HepG2 (cell line): ENCODE measurements at regions not wholly inside any gene's neighbourhood (a gene's known extent, or its start where the extent isn't known, plus 50 kb on each side); places are given as distances from the start of the nearest gene placed in this dataset.

Source experiments
- ATAC-seq: fragments of 200-7000 bp; cut with Tn5 transposase; 3 replicates; pipeline ENCODE4 v1.9.1; 2020; ENCODE audit warnings: mild to moderate bottlenecking, moderate library complexity
- BruUV-seq: library from RNA; stranded (reverse); fragments of 400-500 nt; replicated peaks from 2 replicates; lab custom pipeline; 2021; lab: Mats Ljungman, UMichigan
- CTCF ChIA-PET: fragments of 300-600 bp; formaldehyde crosslinking; extraction: SDS; loops from one replicate; lab custom pipeline; 2021; ENCODE audit warnings: low total read pairs, inconsistent platforms, low intra/inter-chr PET ratio; lab: Yijun Ruan, JAX
- POLR2A ChIA-PET: fragments of 350-600 bp; sonication (Branson Sonifier 250); formaldehyde crosslinking; loops from one replicate; lab custom pipeline; 2020; ENCODE audit warnings: antibody characterized with exemption, inconsistent platforms; lab: Yijun Ruan, JAX
- DNase-seq: peaks from one replicate; pipeline ENCODE4 v3.0.0-alpha.2; 2015; ENCODE audit warnings: low spot score
- FAIRE-seq: peaks from 3 replicates; lab custom pipeline; 2011; peaks lifted over from hg19 to GRCh38; lab: Jason Lieb, UNC
- H2AFZ ChIP-seq: one replicate; pipeline ENCODE4 v1.6.1; 2011; ENCODE audit warnings: low read length, inconsistent platforms
- H3K27ac ChIP-seq: fragments of 300-600 bp; 3 replicates; pipeline ENCODE4 v1.8.0; 2011; ENCODE audit warnings: mixed run types, mild to moderate bottlenecking, mixed read lengths, low read length, inconsistent platforms; ENCODE audit not compliant: insufficient read depth; ENCODE audit errors: extremely low read length
- H3K27me3 ChIP-seq, 2 experiments: fragments of 200-600 bp in 1 of 2; 2 replicates in 1 of 2; 3 replicates in 1 of 2; pipeline versions ENCODE4 v1.6.0 to v1.8.0; 2011; ENCODE audit warnings: low read length in 2 of 2, mild to moderate bottlenecking in 2 of 2, moderate library complexity in 2 of 2, inconsistent platforms in 1 of 2; ENCODE audit not compliant: insufficient read depth in 2 of 2, control insufficient read depth in 1 of 2
- H3K36me3 ChIP-seq, 2 experiments: fragments of 200-600 bp in 1 of 2; replicated peaks in 1 of 2; 2 replicates in 1 of 2; 3 replicates in 1 of 2; pipeline versions ENCODE4 v1.5.1 to v1.8.0; 2011; ENCODE audit warnings: low read length in 2 of 2, inconsistent platforms in 1 of 2; ENCODE audit not compliant: insufficient read depth in 2 of 2, control insufficient read depth in 1 of 2
- H3K4me1 ChIP-seq: 2 replicates; pipeline ENCODE4 v1.5.1; 2012; ENCODE audit warnings: low read length, inconsistent platforms; ENCODE audit not compliant: insufficient read depth
- H3K4me2 ChIP-seq: 2 replicates; pipeline ENCODE4 v1.6.0; 2011; ENCODE audit warnings: low read depth, low read length, inconsistent platforms
- H3K4me3 ChIP-seq, 3 experiments: fragments of 200-600 bp in 1 of 3; sonication (generic), shearing (Covaris generic) in 1 of 3; replicated peaks in 1 of 3; 2 replicates each; pipeline ENCODE4 v1.5.1; 2011 to 2016; ENCODE audit warnings: low read length in 3 of 3, inconsistent platforms in 2 of 3, low read depth in 2 of 3, mild to moderate bottlenecking in 2 of 3, control low read depth in 1 of 3, mixed read lengths in 1 of 3; ENCODE audit not compliant: insufficient read depth in 1 of 3
- H3K79me2 ChIP-seq: one replicate; pipeline ENCODE4 v1.6.1; 2011; ENCODE audit warnings: low read length, inconsistent platforms; ENCODE audit not compliant: insufficient read depth
- H3K9ac ChIP-seq: 2 replicates; pipeline ENCODE4 v1.6.0; 2011; ENCODE audit warnings: mild to moderate bottlenecking, low read depth, low read length, inconsistent platforms; ENCODE audit not compliant: insufficient read depth
- H3K9me3 ChIP-seq: 2 replicates; pipeline ENCODE4 v1.5.1; 2012; ENCODE audit warnings: mild to moderate bottlenecking, low read length
- H4K20me1 ChIP-seq: 2 replicates; pipeline ENCODE4 v1.6.0; 2011; ENCODE audit warnings: inconsistent platforms, mild to moderate bottlenecking, low read length, moderate library complexity; ENCODE audit not compliant: insufficient read depth
- ARID2 ChIP-seq: sonication (generic); formaldehyde crosslinking; IDR thresholded peaks from 2 replicates; pipeline ENCODE4 v1.8.1; 2022; ENCODE audit warnings: mild to moderate bottlenecking, missing genetic modification reagents, borderline replicate concordance
- ATF1 ChIP-seq: IDR thresholded peaks from 2 replicates; pipeline ENCODE4 v1.6.1; 2016; ENCODE audit warnings: mild to moderate bottlenecking, control low read depth
- ATM ChIP-seq: fragments of 450-650 bp; IDR thresholded peaks from 2 replicates; pipeline ENCODE4 v1.7.1; 2017; ENCODE audit warnings: mild to moderate bottlenecking, borderline replicate concordance
- BCL3 ChIP-seq: sonication (generic); formaldehyde crosslinking; IDR thresholded peaks from 2 replicates; pipeline ENCODE4 v1.5.1; 2020; ENCODE audit warnings: mild to moderate bottlenecking, missing genetic modification reagents, moderate library complexity
- GPN1 ChIP-seq: sonication (generic); formaldehyde crosslinking; IDR thresholded peaks from 2 replicates; pipeline ENCODE4 v1.5.1; 2020; ENCODE audit warnings: missing genetic modification reagents, borderline replicate concordance
- HNF4A ChIP-seq: sonication (generic); formaldehyde crosslinking; IDR thresholded peaks from 2 replicates; pipeline ENCODE4 v1.4.0; 2020; ENCODE audit warnings: missing genetic modification reagents
- KAT2B ChIP-seq: fragments of 150-350 bp; IDR thresholded peaks from 2 replicates; pipeline ENCODE4 v1.6.1; 2014; ENCODE audit warnings: low read depth, low read length, borderline replicate concordance
- MED13 ChIP-seq: sonication (generic); formaldehyde crosslinking; IDR thresholded peaks from 2 replicates; pipeline ENCODE4 v1.5.0; 2020; ENCODE audit warnings: missing genetic modification reagents
- NR0B2 ChIP-seq: sonication (generic); formaldehyde crosslinking; IDR thresholded peaks from 2 replicates; pipeline ENCODE4 v1.4.0; 2020; ENCODE audit warnings: mild to moderate bottlenecking, missing genetic modification reagents
- PHF20 ChIP-seq: sonication (generic); formaldehyde crosslinking; IDR thresholded peaks from 2 replicates; pipeline ENCODE4 v1.5.0; 2020; ENCODE audit warnings: mild to moderate bottlenecking, missing genetic modification reagents
- PREB ChIP-seq: sonication (generic); formaldehyde crosslinking; IDR thresholded peaks from 2 replicates; pipeline ENCODE4 v1.4.0; 2020; ENCODE audit warnings: missing genetic modification reagents
- ZBTB21 ChIP-seq: sonication (generic); formaldehyde crosslinking; IDR thresholded peaks from 2 replicates; pipeline ENCODE4 v1.4.0; 2020; ENCODE audit warnings: missing genetic modification reagents
- ZMAT5 ChIP-seq: sonication (generic); formaldehyde crosslinking; IDR thresholded peaks from 2 replicates; pipeline ENCODE4 v1.5.0; 2020; ENCODE audit warnings: mild to moderate bottlenecking, low read depth, missing genetic modification reagents, borderline replicate concordance
- ZNF207 ChIP-seq: fragments of 450-650 bp; IDR thresholded peaks from 2 replicates; pipeline ENCODE4 v1.6.1; 2016; ENCODE audit warnings: antibody characterized with exemption, borderline replicate concordance
- ZNF574 ChIP-seq: sonication (generic); formaldehyde crosslinking; IDR thresholded peaks from 2 replicates; pipeline ENCODE4 v1.4.0; 2020; ENCODE audit warnings: missing genetic modification reagents
- ZNF670 ChIP-seq: sonication (generic); formaldehyde crosslinking; IDR thresholded peaks from 2 replicates; pipeline ENCODE4 v1.8.0; 2022; ENCODE audit warnings: mild to moderate bottlenecking, missing genetic modification reagents, borderline replicate concordance
- ZNF773 ChIP-seq: sonication (generic); formaldehyde crosslinking; IDR thresholded peaks from 2 replicates; pipeline ENCODE4 v1.4.0; 2020; ENCODE audit warnings: missing genetic modification reagents, borderline replicate concordance
- ZSCAN5A ChIP-seq: sonication (generic); formaldehyde crosslinking; IDR thresholded peaks from 2 replicates; pipeline ENCODE4 v1.8.0; 2022; ENCODE audit warnings: mild to moderate bottlenecking, missing genetic modification reagents, borderline replicate concordance
- WGBS: methylation state at CpG from one replicate; pipeline ENCODE4 v1.1.6; 2017; ENCODE audit warnings: low lambda C conversion rate; 5-methylcytosine and 5-hydroxymethylcytosine counted together
- in situ Hi-C: cut with HindIII; loops from 2 replicates; pipeline ENCODE4 v1.10.0; 2017; ENCODE audit warnings: low pct_unique_long_range_greater_than_20kb; ENCODE audit not compliant: extremely low pct_ligation_motif_present
- intact Hi-C: fragments of 100-400 bp; cut with micrococcal nuclease; formaldehyde crosslinking; loops from one replicate; pipeline ENCODE4 v1.10.0; 2022; ENCODE audit not compliant: unreplicated experiment

GRCh38 chr16:80436510-80436909 lies 104.3 kb upstream of the DYNLRB2 start (continued):
- TF ChIP-seq NR0B2 (CRISPR knock-in tag) (no peak), ZSCAN5A (CRISPR knock-in tag) (no peak), BCL3 (CRISPR knock-in tag) (no peak), ATF1 (no peak), ZMAT5 (no peak), PHF20 (CRISPR knock-in tag) (no peak), ZNF207 (no peak)

GRCh38 chr16:80433623-80434022 lies 107.2 kb upstream of the DYNLRB2 start:
- Histone ChIP-seq H3K27me3 (no peaks in the 10 kb centered on the region), H2AFZ (no peak overlapping the region), H3K4me3 (no peak overlapping the region), H3K4me2 (no peak overlapping the region), H3K4me1 (no peaks in the 10 kb centered on the region), H3K36me3 (no peaks in the 10 kb centered on the region), H3K27ac (no peak overlapping the region), H3K9me3 (no peaks in the 10 kb centered on the region), H3K79me2 (no peaks in the 10 kb centered on the region), H3K9ac (no peak overlapping the region), H4K20me1 (no peaks in the 10 kb centered on the region)
- ChIA-PET POLR2A (no interaction called here), CTCF (no interaction called here)
- 6% methylated on average over 2 of the region's 2 CpGs for WGBS
- DNase-seq (no peak), FAIRE-seq (no peak), ATAC-seq (no peak)
- in situ Hi-C loops, result no loop called here
- no TSS peak for BruUV-seq
- intact Hi-C loops, result no loop called here
- TF ChIP-seq PREB (CRISPR knock-in tag), result no peak
- TF ChIP-seq ARID2 (CRISPR knock-in tag), result no peak
- TF ChIP-seq MED13 (CRISPR knock-in tag), result no peak
- TF ChIP-seq ATM, result no peak
- no peak for TF ChIP-seq ZNF670 (CRISPR knock-in tag)
- TF ChIP-seq ZNF773 (CRISPR knock-in tag), result no peak
- TF ChIP-seq ZNF574 (CRISPR knock-in tag), result no peak
- TF ChIP-seq HNF4A, result no peak
- TF ChIP-seq ZBTB21 (CRISPR knock-in tag), result no peak
- TF ChIP-seq GPN1 (CRISPR knock-in tag), result no peak
- TF ChIP-seq KAT2B, result no peak
